Activated naive CD4-positive, alpha-beta T cell treated with Interleukin-2 at 50 U/mL for 16 hours (primary cell): ENCODE measurements at regions not wholly inside any gene's neighbourhood (a gene's known extent, or its start where the extent isn't known, plus 50 kb on each side); places are given as distances from the start of the nearest gene placed in this dataset.
"Not testable (repeated sequence)": the region's sequence is repeated elsewhere in the genome, so short reads cannot be mapped to it uniquely, and the experiment has no call there.

Source experiments
- DNase-seq: peaks from one replicate; pipeline ENCODE4 v3.0.0-alpha.2; 2020

DNA sequence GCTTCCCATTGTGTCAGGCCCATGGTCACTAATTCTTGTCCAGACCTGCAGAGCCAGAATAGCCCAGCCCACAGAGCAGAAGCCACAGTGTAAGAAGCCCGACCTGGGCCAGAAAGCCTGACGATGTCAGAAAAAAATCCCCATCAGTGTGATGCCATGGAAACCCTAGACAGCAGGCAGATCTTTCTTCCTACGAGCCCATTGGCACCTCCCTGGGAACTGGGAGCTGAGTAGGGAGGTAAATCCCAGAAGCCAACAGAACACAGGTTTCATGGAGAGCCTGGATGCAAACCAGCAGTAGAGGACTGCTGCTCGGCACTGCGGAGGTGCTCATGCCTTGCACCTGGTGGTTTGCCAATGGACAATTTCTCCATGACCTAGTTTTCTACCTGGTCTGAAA, 82.2 kb upstream of the SLC22A16 start:
- DNase-seq: no peak

GRCh38 chr6:110557199-110557598, 80.8 kb upstream of the SLC22A16 start:
- no peak for DNase-seq

GRCh38 chr6:110556317-110557110, 80.1 kb upstream of the SLC22A16 start:
- DNase-seq: no peak

GRCh38 chr6:110554966-110555460, 78.6 kb upstream of the SLC22A16 start:
- DNase-seq: no peak

DNA sequence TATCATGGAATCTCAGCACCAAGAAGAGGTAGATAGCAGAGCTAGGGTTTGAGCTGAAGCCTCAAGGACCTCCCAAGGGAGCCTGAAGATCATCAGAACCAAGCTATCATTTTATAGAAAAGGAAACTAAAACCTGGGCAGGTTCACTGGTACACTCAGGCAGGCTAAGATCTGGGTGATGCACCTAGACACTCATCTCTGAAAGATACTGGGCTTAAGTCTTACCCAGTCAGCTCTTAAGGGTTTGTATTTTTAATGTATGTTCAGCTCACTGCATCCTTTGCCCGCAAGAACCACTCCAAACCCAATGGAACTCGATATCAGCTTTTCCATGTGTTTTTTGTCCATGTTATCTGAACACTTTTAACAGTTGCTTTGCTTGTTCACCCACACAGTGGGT, 78.0 kb upstream of the SLC22A16 start:
- no peak for DNase-seq

DNA sequence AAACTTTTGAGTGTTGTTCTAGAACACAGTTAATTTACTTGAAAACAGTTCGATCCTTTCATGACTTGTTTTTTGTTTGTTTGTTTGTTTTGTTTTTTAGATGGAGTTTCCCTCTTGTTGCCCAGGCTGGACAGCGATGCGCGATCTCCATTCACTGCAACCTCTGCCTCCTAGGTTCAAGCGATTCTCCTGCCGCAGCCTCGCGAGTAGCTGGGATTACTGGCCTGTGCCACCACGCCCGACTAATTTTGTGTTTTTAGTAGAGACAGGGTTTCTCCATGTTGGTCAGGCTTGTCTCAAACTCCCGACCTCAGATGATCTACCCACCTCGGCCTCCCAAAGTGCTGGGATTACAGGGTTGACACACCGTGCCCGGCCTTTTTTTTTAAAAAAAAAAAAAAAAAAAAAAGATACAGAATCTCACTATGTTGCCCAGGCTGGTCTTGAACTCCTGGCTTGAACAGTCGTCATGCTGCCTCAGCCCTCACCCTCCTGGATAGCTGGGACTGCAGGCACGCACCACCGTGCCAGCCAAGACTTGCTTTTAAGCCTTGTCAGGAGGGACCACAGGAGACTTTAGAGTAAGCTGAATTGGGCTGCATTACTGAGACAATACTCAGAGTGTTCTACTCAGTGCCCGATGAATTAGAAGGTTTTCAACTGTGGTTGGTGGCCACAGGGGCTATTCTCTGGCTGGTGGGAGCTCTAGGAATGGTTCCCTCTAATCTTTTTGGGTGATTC, 76.7 kb upstream of the SLC22A16 start:
- DNase-seq: no peak

- DNase-seq: no peak
Observed at GRCh38 chr6:110552076-110552475, 75.7 kb upstream of the SLC22A16 start.

DNA sequence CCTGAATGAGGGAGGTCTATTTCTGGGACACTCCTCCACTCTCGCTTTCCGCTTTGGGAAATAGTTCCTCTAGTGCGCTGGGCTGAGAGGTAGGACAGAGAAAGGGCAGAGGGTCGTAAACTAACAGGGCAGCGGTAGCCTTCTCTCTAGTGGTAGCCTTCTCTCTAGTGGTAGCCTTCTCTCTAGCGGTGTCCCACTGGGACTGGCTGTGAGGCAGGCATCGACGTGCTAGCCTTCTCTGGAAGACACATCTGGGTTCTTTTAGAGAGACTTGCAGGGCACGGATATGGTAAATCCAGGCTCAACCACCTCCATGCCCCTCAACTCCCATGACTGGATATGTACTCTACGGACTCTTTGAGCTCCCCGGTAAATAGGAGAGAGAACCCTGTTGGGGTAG, 74.7 kb upstream of the SLC22A16 start:
- no peak for DNase-seq

DNA sequence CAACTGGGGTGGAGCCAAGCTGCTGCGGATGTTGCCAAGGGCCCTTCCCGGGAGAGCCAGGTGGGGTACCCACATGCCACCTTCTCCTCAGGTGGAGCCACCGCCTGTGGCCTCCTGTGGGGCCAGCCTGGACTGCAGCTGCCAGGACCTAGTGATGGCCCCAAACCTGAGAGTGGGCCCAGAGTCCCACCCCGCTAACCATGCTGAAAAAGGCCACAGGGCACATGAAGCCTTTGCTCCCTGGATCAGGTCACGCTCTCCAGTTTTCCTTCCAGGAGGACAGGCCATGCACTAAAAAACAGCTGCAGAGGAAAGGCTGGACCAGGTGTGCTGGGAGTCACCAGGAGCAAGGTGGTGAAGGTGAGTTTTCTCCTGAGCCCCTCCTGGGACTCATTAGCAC, 73.9 kb upstream of the SLC22A16 start:
- no peak for DNase-seq

GRCh38 chr6:110549277-110549676, 72.9 kb upstream of the SLC22A16 start:
- no peak for DNase-seq

DNA sequence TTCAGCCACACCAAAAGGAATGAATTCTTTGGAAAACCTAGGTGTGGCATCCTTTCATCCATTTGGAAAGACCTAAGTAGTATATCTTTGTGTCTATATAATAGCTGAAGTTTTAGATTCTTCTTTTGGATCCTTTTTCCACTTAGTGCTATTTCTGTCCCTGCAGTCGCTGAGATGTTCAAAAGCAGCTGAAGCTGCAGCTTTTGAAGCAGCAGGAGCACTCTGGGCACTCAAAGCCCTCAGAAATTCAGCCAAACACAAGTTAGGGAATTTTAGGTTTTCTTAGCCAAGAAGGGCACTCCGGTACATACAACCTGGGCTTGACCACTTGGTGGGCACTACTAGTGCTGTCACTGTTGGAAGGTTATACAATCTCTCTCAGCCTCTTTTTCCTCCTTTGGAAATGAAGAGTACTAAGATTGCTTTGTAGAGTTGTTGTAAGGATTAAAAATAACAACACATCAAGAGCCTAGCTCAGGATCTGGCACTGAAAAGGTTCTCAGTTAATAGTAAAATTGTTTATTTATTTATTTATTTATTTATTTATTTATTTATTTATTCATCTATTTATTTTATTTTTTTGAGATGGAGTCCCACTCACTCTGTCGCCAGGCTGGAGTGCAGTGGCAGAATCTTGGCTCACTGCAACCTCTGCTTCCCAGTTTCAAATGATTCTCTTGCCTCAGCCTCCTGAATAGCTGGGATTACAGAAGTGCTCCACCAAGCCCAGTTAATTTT, 71.9 kb upstream of the SLC22A16 start:
- DNase-seq: no peak

GRCh38 chr6:110547266-110547964, 71.0 kb upstream of the SLC22A16 start:
- no peak for DNase-seq

DNA sequence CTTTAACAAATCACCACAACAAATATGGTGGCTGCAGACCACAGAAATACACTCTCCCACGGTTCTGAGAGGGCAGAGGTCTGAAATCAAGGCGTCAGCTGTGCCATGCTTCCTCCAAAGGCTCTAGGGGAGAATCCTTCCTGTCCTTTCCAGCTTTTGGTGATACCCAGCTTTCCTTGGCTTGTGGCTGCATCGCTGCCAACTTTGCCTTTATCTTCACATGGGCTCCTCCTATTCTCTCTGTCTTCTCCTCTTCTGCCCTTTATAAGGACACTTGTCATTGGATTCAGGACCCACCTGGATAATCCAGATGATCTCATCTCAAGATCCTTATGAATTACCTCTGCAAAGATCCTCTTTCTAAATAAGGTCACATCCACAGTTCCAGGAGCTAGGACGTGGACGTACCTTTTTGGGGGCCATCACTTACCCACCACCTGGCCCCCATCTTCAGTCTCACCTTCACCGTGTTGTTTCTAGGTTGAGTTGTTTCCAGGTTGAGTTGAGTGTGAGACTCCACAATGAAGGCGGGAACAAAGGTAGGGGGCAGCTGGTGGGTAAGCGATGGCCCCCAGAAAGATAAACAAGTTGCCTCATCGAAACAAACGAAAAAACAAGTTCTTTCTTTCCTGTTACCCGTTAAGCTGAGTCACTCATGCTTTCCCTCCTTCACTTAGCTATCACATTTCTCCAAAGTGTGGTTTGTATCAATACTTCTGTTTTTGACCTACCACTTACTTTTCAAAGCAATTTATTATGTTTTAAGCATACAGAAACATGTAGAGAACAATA, 68.9 kb upstream of the SLC22A16 start:
- DNase-seq: no peak

- DNase-seq: no peak
Observed at GRCh38 chr6:110544472-110544871, 68.1 kb upstream of the SLC22A16 start.

- no peak for DNase-seq
Observed at GRCh38 chr6:110543106-110543505, 66.7 kb upstream of the SLC22A16 start.

- no peak for DNase-seq
Observed at GRCh38 chr6:110542311-110543024, 66.1 kb upstream of the SLC22A16 start.

GRCh38 chr6:110541701-110542309, 65.4 kb upstream of the SLC22A16 start:
- DNase-seq: no peak

GRCh38 chr6:110539277-110540019, 63.0 kb upstream of the SLC22A16 start:
- not testable (repeated sequence) for DNase-seq

- DNase-seq: no peak
Observed at GRCh38 chr6:110538416-110539160, 62.2 kb upstream of the SLC22A16 start.
